Cardiac muscle cell (in vitro differentiated cells and primary cell): ENCODE measurements at regions not wholly inside any gene's neighbourhood (a gene's known extent, or its start where the extent isn't known, plus 50 kb on each side); places are given as distances from the start of the nearest gene placed in this dataset.
A peak's percentile ranks its signal among the peaks of the same experiment; 100 is the strongest.

ENCODE experiments used
- DNase-seq, 2 donors: peaks; one replicate each; pipeline versions ENCODE4 v3.0.0 to v3.0.0-alpha.2; 2010 to 2017; ENCODE audit warnings: low read depth in 1 of 2, low spot score in 1 of 2
- H3K27ac ChIP-seq: fragments of 200-600 bp; sonication (generic); 2 replicates; pipeline ENCODE4 v1.5.1; 2016
- H3K27me3 ChIP-seq: fragments of 200-600 bp; sonication (generic); 2 replicates; pipeline ENCODE4 v1.6.0; 2016; ENCODE audit warnings: control low read depth
- H3K36me3 ChIP-seq: fragments of 200-600 bp; sonication (generic); 2 replicates; pipeline ENCODE4 v1.5.1; 2016; ENCODE audit warnings: control low read depth
- H3K4me1 ChIP-seq: fragments of 200-600 bp; sonication (generic); 2 replicates; pipeline ENCODE4 v1.8.1; 2017; ENCODE audit warnings: low read depth, mild to moderate bottlenecking, mixed run types
- H3K4me3 ChIP-seq: fragments of 200-600 bp; sonication (generic); 2 replicates; pipeline ENCODE4 v1.5.1; 2016; ENCODE audit warnings: mild to moderate bottlenecking
- H3K9me3 ChIP-seq: fragments of 200-600 bp; sonication (generic); 2 replicates; pipeline ENCODE4 v1.5.1; 2017; ENCODE audit warnings: low read depth, mild to moderate bottlenecking, control low read depth
- TF ChIP-seq, protein P1 (sequence below): IDR thresholded peaks from 2 replicates; pipeline ENCODE4 v1.5.1; 2012; ENCODE audit warnings: low read depth, mild to moderate bottlenecking, low read length

DNA sequence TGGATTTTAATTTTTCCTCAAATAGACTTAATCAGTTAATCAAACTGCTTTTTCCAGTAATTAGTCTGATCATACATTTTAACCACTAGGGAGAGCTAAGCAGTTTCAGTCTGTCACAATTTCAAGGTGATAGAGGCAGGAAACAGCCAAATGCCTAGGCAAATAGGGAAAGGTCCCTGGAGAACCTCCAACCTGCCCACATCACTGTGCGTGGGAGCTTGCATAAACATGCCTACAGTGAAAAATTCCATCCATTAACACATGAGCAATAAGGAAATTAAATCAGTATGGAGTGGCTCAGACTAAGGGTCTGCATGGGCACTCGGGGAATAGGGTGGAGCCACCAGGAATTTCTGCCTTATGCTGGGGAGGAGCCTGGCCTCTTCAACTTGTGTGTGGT lies 74.6 kb downstream of the AASDHPPT start:
- Histone ChIP-seq H3K27ac (no peak overlapping the region), H3K4me3 (no peak overlapping the region), H3K27me3 (no peaks in the 10 kb centered on the region), H3K9me3 (no peaks in the 10 kb centered on the region), H3K4me1 (no peaks in the 10 kb centered on the region), H3K36me3 (no peaks in the 10 kb centered on the region)
- peak in 1 of 2 donors; percentile 57 for DNase-seq
- TF ChIP-seq, protein P1, sequence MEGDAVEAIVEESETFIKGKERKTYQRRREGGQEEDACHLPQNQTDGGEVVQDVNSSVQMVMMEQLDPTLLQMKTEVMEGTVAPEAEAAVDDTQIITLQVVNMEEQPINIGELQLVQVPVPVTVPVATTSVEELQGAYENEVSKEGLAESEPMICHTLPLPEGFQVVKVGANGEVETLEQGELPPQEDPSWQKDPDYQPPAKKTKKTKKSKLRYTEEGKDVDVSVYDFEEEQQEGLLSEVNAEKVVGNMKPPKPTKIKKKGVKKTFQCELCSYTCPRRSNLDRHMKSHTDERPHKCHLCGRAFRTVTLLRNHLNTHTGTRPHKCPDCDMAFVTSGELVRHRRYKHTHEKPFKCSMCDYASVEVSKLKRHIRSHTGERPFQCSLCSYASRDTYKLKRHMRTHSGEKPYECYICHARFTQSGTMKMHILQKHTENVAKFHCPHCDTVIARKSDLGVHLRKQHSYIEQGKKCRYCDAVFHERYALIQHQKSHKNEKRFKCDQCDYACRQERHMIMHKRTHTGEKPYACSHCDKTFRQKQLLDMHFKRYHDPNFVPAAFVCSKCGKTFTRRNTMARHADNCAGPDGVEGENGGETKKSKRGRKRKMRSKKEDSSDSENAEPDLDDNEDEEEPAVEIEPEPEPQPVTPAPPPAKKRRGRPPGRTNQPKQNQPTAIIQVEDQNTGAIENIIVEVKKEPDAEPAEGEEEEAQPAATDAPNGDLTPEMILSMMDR, result peak; percentile 17

DNA sequence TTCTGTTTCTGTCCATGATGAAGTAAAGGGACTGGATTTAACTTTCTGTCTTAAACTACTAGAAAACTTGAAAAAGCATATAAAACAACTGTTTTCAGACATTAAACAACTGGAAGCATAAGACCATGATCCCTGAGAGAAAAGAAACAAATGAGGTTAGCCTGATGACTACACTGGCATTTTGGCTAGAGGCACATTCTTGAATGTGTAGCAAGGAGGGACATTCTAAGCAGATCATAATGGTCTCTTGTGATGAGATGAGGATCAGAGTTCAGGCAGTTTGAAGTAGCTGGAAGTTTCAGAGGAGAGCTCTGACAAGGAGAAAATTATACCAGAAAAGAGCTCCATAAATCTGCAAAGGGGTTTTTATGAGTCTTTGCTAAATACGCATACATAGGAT lies 75.4 kb downstream of the AASDHPPT start:
- TF ChIP-seq, protein P1, result no peak
- Histone ChIP-seq H3K4me1 (no peaks in the 10 kb centered on the region), H3K9me3 (no peaks in the 10 kb centered on the region), H3K36me3 (no peaks in the 10 kb centered on the region), H3K4me3 (no peak overlapping the region), H3K27me3 (no peaks in the 10 kb centered on the region), H3K27ac (no peak overlapping the region)
- peak in 1 of 2 donors; percentile 4 for DNase-seq

DNA sequence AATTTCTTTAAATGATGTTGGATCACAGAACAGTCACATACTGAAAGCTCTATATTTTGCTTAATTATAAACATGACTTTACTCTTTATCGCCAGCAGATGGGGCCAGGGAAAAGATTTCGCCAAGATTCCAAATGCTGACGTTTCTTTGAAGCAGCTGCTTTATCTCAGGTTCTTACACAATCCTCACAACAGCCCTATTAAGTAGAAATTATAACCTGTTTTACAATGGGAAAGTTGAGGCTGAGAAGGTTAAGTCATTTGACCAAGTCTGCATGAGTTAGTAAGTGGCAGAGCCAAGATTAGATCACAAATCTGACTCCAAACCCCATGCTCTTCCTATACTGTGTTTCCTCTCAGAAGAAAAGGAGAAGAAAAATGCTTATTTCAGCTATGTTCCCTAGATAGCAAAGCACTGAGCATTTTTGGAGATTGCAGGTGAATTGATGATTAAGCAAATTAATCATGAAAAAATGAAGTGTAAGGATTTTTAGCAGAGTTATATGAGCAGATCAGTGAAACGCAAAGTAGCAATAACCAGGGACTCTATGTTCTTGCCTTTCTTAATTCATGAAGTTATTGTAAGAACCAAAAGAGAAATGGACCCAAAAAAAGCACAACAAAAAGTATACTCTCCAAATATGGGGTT lies 79.0 kb downstream of the AASDHPPT start:
- peak; percentile 53 to 93 for DNase-seq
- no peak overlapping the region for H3K27ac ChIP-seq
- TF ChIP-seq, protein P1, result peak; percentile 59
- H3K4me3 ChIP-seq, result no peak overlapping the region
- H3K4me1 ChIP-seq, result no peaks in the 10 kb centered on the region
- no peaks in the 10 kb centered on the region for H3K27me3 ChIP-seq
- no peaks in the 10 kb centered on the region for H3K9me3 ChIP-seq
- no peaks in the 10 kb centered on the region for H3K36me3 ChIP-seq

DNA sequence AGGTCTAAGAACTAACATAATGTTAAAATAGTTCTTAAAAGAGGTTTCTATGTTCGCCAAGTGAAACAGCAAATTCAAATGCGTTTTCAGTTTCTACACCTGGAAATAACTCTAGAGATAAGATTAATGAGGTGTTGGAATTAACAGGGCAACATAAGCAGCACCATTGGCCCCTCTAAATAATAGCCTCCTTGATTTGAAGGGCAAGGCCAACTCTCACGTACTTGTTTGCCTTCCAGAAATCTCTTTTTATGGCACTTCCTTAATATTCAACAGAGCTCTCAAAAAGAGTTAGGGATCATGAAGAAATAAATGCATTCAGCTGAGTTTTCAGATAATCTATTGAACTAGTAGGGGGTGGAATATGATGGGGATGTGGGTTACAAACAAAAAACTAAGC lies 80.9 kb downstream of the AASDHPPT start:
- Histone ChIP-seq H3K4me1 (no peaks in the 10 kb centered on the region), H3K27me3 (no peaks in the 10 kb centered on the region), H3K27ac (no peak overlapping the region), H3K4me3 (no peak overlapping the region), H3K9me3 (no peaks in the 10 kb centered on the region), H3K36me3 (no peaks in the 10 kb centered on the region)
- TF ChIP-seq, protein P1, result no peak
- DNase-seq, result no peak

DNA sequence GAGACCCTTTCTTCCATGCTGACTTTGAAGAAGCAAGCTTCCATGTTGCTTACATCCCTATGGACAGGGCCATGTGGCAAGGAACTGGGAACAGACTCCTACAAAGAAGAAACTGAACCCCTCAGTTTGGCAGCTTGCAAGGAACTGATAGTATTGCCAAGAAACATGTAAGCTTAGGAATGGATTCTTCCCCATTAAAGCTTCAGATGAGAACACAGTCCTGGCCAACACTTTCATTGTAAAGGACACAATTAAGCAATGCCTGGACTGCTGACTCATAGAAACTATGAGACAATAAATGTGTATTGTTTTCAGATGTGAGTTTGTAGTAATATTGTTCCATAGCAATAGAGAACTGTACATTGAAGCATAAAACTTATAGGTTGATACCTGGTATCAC lies 82.4 kb downstream of the AASDHPPT start:
- Histone ChIP-seq H3K36me3 (no peaks in the 10 kb centered on the region), H3K27ac (no peak overlapping the region), H3K9me3 (no peaks in the 10 kb centered on the region), H3K27me3 (no peaks in the 10 kb centered on the region), H3K4me1 (no peaks in the 10 kb centered on the region), H3K4me3 (no peak overlapping the region)
- peak in 1 of 2 donors; percentile 75 for DNase-seq
- TF ChIP-seq, protein P1, result no peak

DNA sequence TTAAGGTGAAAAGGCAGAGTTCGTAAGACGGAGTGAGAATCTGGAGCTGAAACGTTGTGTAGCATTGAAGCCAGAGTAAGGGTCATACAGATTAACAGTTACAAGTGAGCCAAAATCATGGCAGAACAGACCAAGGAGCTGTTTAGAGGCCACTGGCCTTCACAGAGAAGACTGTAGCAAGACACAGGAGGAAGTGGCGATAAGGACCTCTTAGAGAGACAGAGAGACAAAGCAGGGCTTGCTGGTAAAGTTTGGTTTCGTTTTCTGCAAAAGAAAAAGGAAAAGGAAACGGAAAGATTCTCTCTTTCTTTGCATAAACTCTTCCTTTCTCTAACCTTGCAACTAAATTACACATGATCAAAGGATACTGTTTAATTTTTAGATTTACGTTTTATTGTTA lies 83.0 kb downstream of the AASDHPPT start:
- Histone ChIP-seq H3K4me1 (no peaks in the 10 kb centered on the region), H3K27ac (no peak overlapping the region), H3K36me3 (no peaks in the 10 kb centered on the region), H3K4me3 (no peak overlapping the region), H3K27me3 (no peaks in the 10 kb centered on the region), H3K9me3 (no peaks in the 10 kb centered on the region)
- TF ChIP-seq, protein P1, result no peak
- no peak for DNase-seq
